ENCODE measurements at regions not wholly inside any gene's neighbourhood (a gene's known extent, or its start where the extent isn't known, plus 50 kb on each side); places are given as distances from the start of the nearest gene placed in this dataset.

DNA sequence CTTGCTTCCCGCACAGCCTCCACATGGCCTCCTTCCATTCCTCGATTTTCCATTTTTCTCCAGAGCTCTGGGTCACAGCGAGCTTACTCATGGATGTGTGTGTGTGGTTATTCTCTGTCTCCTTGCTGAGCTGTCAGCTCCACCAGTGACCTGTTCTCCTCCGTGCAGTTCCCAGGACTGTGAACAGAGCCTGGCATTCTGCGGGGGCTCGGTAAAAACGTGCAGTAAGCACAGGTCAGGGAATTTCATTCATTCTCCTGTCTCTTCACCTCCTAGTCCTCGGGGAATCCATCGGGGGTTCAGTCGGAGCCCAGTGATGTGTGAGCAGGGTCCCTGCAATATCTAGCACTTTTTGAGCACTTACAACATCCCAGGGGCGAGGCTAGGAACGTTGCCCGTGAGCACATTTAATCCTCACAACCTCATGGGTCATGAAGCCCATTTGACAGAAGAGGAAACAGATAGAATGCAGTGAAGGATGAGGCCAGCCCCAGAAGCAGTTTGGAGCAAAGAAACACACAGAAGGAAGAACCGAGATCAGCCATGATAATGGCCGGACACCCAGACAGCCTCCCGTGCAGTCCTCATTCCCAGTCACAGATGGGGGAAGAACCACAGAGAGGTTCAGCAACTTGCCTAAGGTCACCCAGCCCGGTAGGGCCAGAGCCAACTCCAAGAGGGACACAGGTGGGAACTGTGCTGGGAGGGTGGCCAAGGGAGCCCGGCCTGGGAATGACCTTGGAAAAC lies 183.2 kb upstream of the GSE1 start:
- DNase-seq (ENCODE audit: extremely low read depth in 1 of 2, low read depth in 1 of 2) = no peak

DNA sequence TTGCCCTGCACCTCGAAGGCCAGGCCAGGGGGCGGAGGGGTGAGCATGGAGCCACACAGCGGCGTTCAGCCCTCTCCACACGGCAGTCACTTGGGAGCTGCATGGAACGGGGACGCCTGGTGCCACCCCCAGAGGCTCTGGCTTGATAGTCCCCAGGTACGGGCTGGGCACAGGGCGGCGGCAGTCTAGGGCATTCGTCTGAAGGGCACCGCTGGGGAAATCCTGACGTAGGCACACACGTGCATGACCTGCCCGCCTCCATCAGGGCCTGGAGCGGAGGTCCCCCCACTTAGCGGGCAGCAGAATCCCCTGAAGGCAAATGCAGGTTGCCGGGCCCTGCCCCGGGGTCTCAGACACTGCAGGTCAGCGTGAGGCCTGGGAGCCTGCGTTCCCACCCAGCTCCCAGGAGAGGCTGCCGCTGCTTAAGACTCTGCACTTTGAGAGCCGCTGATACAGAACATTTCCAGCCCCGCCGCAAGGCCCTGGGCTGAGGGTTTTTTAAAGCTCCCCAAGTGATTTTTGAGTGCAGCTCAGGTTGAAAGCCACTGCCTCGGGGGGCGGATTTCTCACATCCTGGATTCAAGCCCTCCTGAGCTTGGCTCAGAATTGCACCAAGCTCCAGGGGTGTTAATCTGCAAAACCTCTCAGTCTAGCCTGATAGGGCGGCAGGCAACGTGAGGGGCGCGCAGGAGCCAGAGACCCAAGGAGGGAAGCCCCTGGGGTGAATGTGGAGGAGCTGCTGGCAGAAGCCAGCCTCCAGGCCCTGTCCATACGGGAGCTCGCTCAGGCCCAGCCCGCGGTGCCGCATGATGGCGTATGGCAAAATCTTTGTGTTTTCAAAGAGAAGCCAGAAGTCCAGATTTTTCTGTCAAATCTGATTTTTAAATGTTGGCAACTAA lies 182.3 kb upstream of the GSE1 start:
- DNase-seq (ENCODE audit: extremely low read depth in 1 of 2, low read depth in 1 of 2) = no peak

DNA sequence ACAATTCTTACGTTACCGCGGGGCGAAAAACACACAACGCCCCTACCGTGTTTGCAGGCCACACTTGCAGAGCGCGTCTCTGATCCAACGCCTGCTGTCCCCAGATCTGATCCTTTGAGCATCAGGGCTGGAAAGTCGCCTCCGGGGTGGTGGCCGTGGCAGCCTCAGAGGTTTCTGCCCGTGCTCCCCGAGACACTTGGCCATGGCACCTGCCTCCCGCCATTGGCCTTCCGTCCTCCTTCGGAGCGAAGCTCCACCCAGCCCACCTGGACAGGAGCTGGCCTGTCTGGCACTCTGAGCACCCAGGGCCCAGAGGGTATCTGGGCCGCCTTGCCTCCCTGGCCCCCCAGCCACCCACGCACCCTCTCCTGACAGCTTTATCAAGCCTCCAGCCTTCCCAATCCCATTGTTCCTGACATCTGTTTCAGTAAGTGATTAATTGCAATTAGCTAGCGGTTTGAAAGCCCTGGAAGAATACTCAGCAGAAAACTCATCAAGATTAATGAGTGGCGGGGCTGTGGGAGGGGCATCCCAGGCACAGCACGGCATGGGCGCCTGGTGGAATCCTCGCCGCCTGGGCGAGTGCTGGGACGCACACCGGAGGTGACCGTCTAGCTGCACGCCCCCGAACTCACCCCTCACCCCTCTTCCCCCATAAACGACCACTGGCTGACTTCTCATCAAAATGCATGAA lies 181.5 kb upstream of the GSE1 start:
- no peak for DNase-seq (ENCODE audit: extremely low read depth in 1 of 2, low read depth in 1 of 2)

DNA sequence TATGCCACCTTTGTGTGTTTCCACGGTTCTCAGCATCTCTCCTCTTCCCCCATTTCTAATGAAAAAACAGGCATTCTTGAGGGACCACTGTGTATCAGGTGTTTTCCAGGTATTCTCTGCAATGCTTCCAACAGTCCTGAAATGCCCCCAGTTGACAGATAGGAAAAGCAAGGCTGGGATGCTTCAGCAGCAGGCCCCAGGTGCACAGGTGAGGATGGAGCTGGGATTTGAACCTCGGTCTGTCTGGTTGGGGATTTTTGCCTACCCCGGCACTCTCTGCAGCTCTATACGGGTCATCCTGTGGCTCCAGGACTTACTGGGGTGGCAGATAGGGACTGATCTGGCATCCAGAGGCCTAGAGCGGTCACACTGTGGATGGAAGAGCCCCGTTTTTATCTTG lies 180.5 kb upstream of the GSE1 start:
- DNase-seq (ENCODE audit: extremely low read depth in 1 of 2, low read depth in 1 of 2) = no peak

DNA sequence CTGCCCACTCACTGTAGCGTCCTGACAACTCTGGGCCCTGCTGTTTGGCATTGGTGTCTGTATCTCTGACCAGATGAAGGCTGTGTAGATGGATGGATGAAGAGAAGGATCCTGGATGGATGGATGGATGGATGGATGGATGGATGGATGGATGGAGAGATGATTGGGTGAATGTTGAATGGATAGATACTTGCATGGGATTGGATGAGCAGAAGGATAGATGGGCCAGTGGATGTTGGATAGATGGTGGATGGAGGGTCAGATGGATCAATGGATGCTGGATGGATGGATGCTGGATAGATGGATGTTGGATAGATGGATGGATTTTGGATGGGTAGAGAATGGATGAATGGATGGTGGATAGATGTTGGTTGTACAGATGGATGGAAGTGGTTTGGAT lies 179.6 kb upstream of the GSE1 start:
- no peak for DNase-seq (ENCODE audit: extremely low read depth in 1 of 2, low read depth in 1 of 2)

DNA sequence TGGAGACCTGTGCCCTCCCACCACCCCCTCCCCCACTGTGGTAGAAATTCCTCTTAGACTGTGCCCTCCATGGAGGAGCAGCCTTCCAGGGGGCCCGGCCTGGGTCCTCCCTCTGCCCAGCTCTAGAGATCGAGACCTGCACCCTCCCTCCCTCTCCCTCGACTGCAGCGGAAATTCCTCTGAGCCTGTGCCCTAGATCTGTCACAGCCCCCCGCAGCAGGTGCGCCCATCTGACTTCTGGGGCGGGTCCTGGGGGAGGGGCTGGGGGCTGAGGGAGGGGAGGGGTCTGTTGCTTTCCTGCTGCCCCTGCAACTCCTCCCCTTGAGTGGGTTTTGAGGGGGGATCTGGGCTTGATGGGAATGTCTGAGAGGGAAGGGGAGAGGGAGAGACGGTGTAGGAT lies 177.8 kb upstream of the GSE1 start:
- no peak for DNase-seq (ENCODE audit: extremely low read depth in 1 of 2, low read depth in 1 of 2)

DNA sequence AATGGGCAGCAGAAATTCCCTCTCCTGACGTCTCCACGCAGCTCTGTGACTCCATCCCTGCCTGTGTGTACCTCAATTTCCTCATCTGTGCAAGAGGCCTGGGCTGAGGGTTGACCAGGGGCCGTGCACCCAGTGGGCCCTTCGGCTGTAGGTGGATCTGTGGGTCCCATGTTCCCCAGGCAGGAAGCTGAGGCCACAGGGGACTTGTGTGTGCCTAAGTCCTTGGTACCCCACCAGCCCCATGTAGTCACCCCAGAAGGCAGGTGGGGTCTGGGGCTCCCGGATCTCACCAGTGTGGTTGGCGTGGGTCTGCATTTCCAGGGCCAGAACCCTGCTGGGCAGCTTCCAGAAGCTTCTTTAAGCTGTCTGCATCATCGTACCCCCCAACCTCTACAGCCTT lies 177.4 kb upstream of the GSE1 start:
- no peak for DNase-seq (ENCODE audit: extremely low read depth in 1 of 2, low read depth in 1 of 2)

DNA sequence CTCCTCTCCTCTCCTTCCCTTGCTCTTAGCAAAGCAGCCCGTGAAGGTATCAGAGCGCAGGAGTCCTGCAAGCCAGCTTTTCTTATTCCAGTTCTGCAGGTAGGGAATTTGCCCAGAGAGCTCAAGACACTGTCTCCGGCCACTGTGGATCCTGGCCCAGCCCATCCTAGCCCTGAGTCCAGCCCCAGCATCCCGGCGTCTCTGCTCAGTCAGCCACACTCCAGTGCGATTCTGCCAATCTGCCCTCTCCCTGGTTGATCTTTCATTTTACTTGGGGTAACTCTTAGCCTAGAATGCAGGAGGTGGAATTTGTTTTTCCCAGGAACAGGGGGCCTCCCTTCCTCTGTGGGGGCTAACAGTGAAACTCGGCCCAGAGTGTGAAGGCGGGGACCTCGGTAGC lies 176.9 kb upstream of the GSE1 start:
- no peak for DNase-seq (ENCODE audit: extremely low read depth in 1 of 2, low read depth in 1 of 2)

DNA sequence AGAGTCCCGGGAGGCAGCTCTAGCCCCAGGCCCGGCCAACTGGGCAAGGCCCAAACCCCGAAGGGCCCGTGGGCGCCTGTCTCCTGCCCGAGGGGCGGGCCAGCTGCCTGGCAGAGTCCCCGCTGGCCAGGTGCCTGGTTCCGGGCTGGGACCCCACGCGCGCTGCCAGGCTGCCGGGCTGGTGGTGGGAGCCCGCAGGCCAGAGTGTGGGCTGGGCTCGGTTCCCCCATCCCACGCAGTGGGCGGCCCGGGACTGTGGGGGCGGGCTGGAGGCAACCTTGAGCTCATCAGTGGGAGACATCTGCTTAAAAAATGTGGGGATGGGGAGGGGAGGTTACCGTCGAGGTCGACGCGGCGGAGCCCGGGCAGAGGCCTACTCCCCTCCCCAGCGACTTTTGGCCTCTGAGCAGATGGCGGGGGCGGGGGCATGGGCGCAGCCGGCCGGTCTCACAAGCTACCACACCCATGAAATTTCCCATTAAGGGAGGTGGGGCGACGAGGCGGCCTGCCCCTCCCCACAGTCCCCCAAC lies 176.4 kb upstream of the GSE1 start:
- no peak for DNase-seq (ENCODE audit: extremely low read depth in 1 of 2, low read depth in 1 of 2)

DNA sequence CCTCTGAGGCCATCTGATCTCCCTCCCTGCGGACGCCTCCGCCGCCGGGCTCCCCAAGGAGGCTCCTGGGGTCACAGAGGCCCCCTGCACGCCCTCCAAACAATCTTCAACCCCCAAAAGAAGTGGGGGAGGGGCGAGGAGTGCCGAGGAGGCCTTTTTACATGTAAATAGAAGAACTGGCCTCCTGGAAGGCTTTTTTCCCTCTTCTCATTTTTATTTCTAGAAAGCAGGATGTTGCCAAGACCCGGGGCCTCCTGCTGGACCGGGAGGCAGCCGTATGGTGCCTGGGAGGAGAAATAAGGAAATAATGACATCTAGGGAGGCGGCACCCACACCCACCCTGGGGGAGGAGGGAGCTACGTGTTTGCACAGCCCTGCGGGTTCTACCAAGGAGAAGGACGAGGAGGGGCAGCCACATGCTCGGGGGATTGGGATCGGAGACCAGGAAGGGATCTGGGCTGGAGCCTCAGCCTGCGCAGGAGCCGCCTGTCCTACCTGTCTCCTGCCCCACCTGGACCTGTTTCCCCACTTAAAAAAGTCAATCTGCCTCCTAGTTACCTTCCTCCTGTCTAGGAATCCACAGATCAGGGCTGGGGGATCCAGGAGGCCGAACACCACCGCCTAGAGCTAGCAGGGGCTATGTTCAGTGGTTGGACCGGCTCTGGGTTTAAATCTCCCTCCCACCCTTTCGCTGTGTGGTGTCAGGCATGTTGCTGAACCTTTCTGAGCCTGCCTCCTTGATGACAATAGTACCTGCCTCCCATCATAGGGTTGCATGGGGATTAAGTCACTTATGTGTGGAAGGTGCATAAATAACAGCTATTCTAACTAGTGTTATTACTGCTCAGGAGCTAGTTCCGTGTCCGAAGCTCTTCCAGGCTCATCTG lies 175.7 kb upstream of the GSE1 start:
- no peak for DNase-seq (ENCODE audit: extremely low read depth in 1 of 2, low read depth in 1 of 2)

DNA sequence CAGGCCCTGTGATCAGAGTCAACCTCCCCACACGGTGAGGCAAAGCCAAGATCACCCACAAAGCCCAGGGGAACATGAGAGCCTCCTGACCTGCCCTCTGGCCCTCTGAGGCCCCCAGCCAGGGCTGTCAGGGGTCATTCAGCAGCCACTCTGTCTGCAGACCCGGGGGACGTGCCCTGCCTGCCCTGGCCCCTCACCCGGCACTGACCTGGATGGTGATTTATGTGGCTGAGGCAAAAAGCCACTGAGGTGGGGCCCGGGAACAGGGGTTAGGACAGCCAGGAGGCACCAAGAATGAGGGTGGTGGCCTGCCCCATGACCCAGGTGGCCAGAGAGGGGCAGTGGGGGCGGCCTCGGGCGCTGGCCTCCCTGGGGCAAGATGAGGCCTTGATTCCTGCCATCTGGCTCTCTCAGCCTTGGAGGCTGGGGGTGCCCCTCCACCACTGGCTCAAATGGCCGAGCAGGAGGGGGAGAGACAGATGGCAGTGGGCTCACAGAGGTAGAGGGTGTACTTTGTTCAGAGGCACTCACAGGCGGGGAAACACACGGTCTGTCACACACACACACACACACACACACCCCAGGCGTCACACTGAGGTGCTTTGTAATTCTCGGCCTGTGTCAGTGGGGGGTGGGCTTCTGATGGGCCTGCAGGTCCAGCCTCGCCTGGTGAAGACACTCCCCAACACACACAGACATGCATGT lies 174.0 kb upstream of the GSE1 start:
- DNase-seq (ENCODE audit: extremely low read depth in 1 of 2, low read depth in 1 of 2) = no peak

DNA sequence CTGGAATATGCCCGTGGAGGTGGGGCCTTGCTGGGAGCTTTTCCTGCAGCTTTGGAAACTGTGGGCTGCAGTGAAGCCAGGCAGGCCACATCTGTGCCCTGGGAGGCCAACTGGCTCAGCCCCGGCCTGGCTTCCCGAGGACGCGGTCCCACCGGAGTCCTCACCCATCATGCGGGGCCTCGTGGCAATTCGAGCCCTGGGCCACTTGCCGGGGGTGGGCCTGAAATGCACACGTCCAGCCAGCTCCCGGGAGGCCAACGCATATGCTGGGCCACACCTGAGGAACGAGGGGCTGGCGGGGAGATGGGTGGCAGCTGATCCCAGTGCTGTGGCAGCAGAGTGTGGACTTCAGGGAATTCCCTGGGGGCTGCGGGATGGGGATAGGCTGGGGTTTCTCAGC lies 172.4 kb upstream of the GSE1 start:
- DNase-seq (ENCODE audit: extremely low read depth in 1 of 2, low read depth in 1 of 2) = no peak

DNA sequence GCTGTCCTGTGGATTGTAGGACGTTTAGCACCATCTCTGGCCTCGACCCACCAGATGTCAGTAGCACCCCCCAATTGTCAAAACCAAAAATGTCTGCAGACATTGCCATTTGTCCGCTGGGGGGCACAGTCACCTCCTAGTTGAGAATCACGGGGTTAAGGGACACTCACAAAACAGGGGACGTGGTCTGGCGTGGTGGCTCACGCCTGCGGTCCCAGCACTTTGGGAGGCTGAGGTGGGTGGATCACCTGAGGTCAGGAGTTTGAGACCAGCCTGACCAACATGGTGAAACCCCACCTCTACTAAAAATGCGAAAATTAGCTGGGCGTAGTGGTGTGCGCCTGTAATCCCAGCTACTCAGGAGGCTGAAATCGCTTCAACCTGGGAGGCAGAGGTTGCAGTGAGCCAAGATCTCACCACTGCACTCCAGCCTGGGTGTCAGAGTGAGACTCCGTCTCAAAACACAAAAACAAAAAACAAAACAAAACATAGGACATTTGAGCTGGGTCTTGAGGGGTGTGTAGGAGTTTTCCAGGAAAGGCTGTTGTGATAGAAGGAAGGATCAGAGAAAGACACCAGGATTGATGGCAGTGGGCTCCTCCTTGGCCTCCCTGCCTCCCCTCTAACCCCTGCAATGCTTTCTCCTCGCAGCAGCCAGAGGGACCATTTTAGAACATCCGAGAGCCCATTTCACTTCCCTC lies 171.8 kb upstream of the GSE1 start:
- no peak for DNase-seq (ENCODE audit: extremely low read depth in 1 of 2, low read depth in 1 of 2)

DNA sequence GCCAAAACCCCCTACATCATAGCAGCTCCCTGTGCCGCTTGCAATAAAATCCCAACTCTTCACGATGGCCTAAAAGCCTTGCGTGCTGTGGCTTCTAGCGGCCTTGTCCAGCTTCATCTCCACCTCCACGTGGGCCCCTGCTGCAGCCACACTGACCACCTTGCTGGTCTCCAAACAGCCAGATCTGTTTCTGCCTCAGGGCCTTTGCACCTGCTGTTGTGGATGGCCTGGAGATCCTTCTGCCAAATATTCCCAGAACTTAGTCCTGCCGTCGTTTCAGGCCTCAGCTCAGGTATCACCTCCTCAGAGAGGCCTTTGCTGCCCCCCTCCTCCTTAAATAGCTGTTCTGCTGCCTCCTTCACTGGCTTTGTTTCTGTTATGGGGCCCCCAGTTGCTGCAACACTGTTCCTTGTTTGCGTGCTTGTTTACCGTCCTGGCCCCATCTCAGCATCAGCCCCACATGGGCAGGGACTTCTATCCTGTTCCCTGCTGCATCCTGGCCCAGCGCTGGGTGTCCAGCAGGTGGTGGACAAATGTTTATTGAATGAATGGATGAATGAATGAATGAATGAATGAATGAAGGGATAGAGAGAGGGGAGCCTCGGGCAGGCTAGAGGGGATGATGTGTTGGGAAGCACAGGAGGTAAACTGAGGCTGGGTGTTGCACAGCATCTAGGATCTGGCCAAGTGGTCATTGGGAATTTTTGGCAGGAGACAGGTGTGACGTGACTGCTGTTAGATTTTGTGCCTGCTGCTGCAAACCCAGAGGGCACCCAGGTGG lies 171.0 kb upstream of the GSE1 start:
- no peak for DNase-seq (ENCODE audit: extremely low read depth in 1 of 2, low read depth in 1 of 2)

DNA sequence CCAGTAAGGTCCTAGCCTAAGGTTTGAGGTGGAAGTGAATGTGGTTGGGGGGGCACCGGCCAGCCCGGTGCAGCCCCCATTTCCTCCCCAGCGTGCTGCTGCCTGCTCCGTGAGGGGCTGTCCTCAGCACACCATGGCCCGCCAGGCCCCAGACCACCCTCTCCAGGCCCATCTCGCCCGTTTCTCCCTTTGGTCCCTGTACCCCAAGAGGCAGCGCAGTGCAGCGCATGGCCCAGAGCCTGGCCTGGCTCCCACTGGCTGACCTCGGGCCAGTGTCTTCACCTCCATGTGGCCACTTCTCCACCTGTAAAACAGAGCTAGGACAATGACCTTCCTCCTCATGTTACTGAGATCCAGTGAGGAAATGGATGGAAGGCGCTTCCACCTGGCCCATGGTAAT lies 170.0 kb upstream of the GSE1 start:
- DNase-seq (ENCODE audit: extremely low read depth in 1 of 2, low read depth in 1 of 2) = no peak

DNA sequence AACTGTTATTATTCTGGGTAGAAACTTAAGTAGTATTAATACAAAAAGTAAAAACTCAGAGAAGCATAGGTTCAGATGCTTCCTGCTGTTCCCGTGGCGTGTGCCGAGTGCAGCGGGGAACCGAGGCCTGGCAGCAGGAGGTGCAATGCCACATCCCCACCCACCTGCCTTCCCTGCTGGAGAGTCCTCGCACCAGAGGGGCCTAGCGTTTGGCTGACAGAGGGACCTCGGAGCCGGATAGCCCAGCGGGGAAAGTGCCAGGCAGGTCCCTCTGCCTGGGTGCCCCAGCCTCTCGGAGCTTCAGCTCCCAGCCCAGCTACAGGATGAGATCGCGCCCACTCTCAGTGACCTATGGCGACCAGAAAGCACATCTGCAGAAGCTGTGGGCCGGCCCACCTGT lies 169.6 kb upstream of the GSE1 start:
- no peak for DNase-seq (ENCODE audit: extremely low read depth in 1 of 2, low read depth in 1 of 2)

DNA sequence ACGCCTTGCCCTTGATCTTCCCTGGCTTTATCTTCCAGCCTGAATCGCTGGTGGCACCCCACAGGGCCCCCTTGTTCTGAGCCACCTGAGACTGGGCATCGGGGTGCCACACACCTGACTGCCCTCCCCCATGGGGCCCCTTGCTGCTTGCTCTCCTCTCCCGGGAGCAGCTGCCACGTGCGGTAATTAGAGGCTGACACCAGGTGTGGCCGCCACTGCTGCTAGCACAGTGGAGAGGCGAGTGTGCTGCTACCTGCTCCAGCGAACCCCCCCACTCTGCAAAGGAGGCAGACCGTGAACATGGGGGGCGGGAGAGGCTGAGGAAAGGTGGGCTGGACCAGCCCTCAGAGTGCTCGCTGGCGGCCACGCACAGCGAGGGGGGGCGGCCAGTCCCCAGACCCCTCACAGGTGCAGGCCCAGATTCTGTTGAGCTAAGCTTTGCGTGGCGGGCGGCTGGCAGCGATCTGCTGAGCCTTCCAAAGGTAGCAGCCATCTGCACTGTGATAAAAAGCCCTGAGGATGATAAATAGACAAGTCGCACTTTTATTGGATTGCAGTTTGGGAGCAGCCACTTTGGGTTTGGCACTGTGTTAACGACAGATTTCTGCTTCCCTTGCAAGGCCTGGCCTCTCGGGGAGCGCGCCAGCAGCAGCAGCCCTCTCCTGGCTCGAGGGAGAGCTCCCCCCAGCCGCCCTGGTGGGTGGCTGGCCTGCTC lies 167.9 kb upstream of the GSE1 start:
- no peak for DNase-seq (ENCODE audit: extremely low read depth in 1 of 2, low read depth in 1 of 2)

DNA sequence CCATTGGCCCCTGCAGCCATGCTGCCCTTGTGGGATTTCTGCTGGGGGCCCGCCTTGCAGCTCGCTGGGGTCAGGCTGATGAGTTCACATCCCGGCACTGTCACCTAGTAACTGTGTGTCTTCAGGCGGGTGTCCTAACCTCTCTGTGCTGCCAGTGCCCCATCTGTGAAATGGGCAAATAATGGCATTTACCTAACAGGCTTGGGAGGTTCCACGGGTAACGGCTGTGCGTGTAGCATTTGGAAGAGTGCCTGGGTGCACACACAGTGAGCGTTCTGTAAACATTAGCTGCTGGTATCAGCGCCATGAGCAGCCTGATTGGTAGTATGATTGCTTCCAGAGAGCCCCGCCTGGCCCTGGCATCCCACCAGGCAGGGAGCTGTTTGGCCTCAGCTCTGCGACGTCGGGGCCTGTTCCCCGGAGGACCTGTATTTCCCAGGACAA lies 167.3 kb upstream of the GSE1 start:
- DNase-seq (ENCODE audit: extremely low read depth in 1 of 2, low read depth in 1 of 2) = no peak
